ENCODE measurements at regions not wholly inside any gene's neighbourhood (a gene's known extent, or its start where the extent isn't known, plus 50 kb on each side); places are given as distances from the start of the nearest gene placed in this dataset.

- WGBS, 4 donors, result 30 to 48% (median 42%) methylated on average over 9 of the region's 9 CpGs
- DNase-seq (no peak), ATAC-seq (no peak)
- Histone ChIP-seq H3K4me3 (peak overlapping the region in 2 of 12 donors; percentile 23 to 53), H3K36me3 (no peaks in the 10 kb centered on the region), H3K27me3 (peaks cover 0 to 7% (median 0%) of the 10 kb centered on the region in 9 donors), H3K9me3 (peaks cover 0 to 21% (median 0%) of the 10 kb centered on the region in 12 donors), H3K4me1 (no peaks in the 10 kb centered on the region), H3K27ac (no peak overlapping the region)
- intact Hi-C loops (cut with DNase I), result no loop called here
- TF ChIP-seq POLR2A (IDR thresholded peaks at IDR 0.05) (no peak), CTCF (IDR thresholded peaks at IDR 0.05) (no peak)
These were observed 2156.0 kb upstream of the PIK3C3 start for GRCh38 chr18:39799006-39799405.

GRCh38 chr18:39796393-39796792, 2158.6 kb upstream of the PIK3C3 start:
- peaks cover 0 to 6% (median 0%) of the 10 kb centered on the region in 12 donors for H3K9me3 ChIP-seq
- peaks cover 0 to 7% (median 0%) of the 10 kb centered on the region in 9 donors for H3K27me3 ChIP-seq
- no peaks in the 10 kb centered on the region for H3K4me1 ChIP-seq
- H3K4me3 ChIP-seq, result no peak overlapping the region
- 89 to 93% (median 91%) methylated on average over 3 of the region's 3 CpGs for WGBS, 4 donors
- TF ChIP-seq POLR2A (IDR thresholded peaks at IDR 0.05), result no peak
- TF ChIP-seq CTCF (IDR thresholded peaks at IDR 0.05), result no peak
- ATAC-seq (no peak), DNase-seq (no peak)
- H3K36me3 ChIP-seq, result no peaks in the 10 kb centered on the region
- H3K27ac ChIP-seq, result no peak overlapping the region
- intact Hi-C loops (cut with DNase I), result no loop called here

GRCh38 chr18:39795350-39795749, 2159.7 kb upstream of the PIK3C3 start:
- Histone ChIP-seq H3K4me3 (no peak overlapping the region), H3K36me3 (no peaks in the 10 kb centered on the region), H3K27ac (no peak overlapping the region), H3K9me3 (no peaks in the 10 kb centered on the region), H3K27me3 (peaks cover 0 to 7% (median 0%) of the 10 kb centered on the region in 9 donors), H3K4me1 (no peaks in the 10 kb centered on the region)
- intact Hi-C loops (cut with DNase I), result no loop called here
- DNase-seq (no peak), ATAC-seq (no peak)
- WGBS, 4 donors, result 57 to 87% (median 64%) methylated on average over 1 of the region's 1 CpG
- TF ChIP-seq CTCF (IDR thresholded peaks at IDR 0.05), result no peak
- no peak for TF ChIP-seq POLR2A (IDR thresholded peaks at IDR 0.05)

GRCh38 chr18:39793609-39794008, 2161.4 kb upstream of the PIK3C3 start:
- Histone ChIP-seq H3K4me3 (no peak overlapping the region), H3K27ac (no peak overlapping the region), H3K27me3 (peaks cover 0 to 2% (median 0%) of the 10 kb centered on the region in 9 donors), H3K9me3 (no peaks in the 10 kb centered on the region), H3K4me1 (no peaks in the 10 kb centered on the region), H3K36me3 (no peaks in the 10 kb centered on the region)
- no peak for ATAC-seq
- no peak for DNase-seq
- WGBS, 4 donors, result 89 to 94% (median 94%) methylated on average over 5 of the region's 5 CpGs
- TF ChIP-seq CTCF (IDR thresholded peaks at IDR 0.05), result no peak
- intact Hi-C loops (cut with DNase I), result no loop called here
